Ramos (cell line): ENCODE measurements at regions not wholly inside any gene's neighbourhood (a gene's known extent, or its start where the extent isn't known, plus 50 kb on each side); places are given as distances from the start of the nearest gene placed in this dataset.

Experiments
- in situ Hi-C: fragments of 300-500 bp; cut with MboI; formaldehyde crosslinking; loops from one replicate; pipeline ENCODE4 v1.14.3; 2022; ENCODE audit warnings: low sequenced_read_pairs; ENCODE audit not compliant: unreplicated experiment

- in situ Hi-C loops: no loop called here
These were observed 86.3 kb upstream of the MBOAT2 start for GRCh38 chr2:9089831-9090230.

GRCh38 chr2:9087121-9087681 lies 83.7 kb upstream of the MBOAT2 start:
- in situ Hi-C loops: no loop called here

GRCh38 chr2:9086465-9086864 lies 83.0 kb upstream of the MBOAT2 start:
- in situ Hi-C loops: no loop called here

- in situ Hi-C loops: no loop called here
These were observed 81.9 kb upstream of the MBOAT2 start for GRCh38 chr2:9085353-9085752.

- in situ Hi-C loops: no loop called here
These were observed 79.8 kb upstream of the MBOAT2 start for GRCh38 chr2:9083287-9083686.

GRCh38 chr2:9082158-9082557 lies 78.7 kb upstream of the MBOAT2 start:
- in situ Hi-C loops: no loop called here

- in situ Hi-C loops: no loop called here
These were observed 78.3 kb upstream of the MBOAT2 start for GRCh38 chr2:9081750-9082149.

GRCh38 chr2:9078405-9078804 lies 74.9 kb upstream of the MBOAT2 start:
- in situ Hi-C loops: no loop called here

- in situ Hi-C loops: no loop called here
These were observed 74.2 kb upstream of the MBOAT2 start for GRCh38 chr2:9077691-9078090.

GRCh38 chr2:9076755-9077154 lies 73.3 kb upstream of the MBOAT2 start:
- in situ Hi-C loops: no loop called here

GRCh38 chr2:9076210-9076609 lies 72.7 kb upstream of the MBOAT2 start:
- in situ Hi-C loops: no loop called here

GRCh38 chr2:9074930-9075329 lies 71.4 kb upstream of the MBOAT2 start:
- in situ Hi-C loops: no loop called here

GRCh38 chr2:9071584-9072124 lies 68.2 kb upstream of the MBOAT2 start:
- in situ Hi-C loops: no loop called here

GRCh38 chr2:9071032-9071431 lies 67.5 kb upstream of the MBOAT2 start:
- in situ Hi-C loops: no loop called here

- in situ Hi-C loops: no loop called here
These were observed 66.1 kb upstream of the MBOAT2 start for GRCh38 chr2:9069543-9069942.

GRCh38 chr2:9065901-9066300 lies 62.4 kb upstream of the MBOAT2 start:
- in situ Hi-C loops: no loop called here

- in situ Hi-C loops: no loop called here
These were observed 59.6 kb upstream of the MBOAT2 start for GRCh38 chr2:9063023-9063606.

GRCh38 chr2:9060819-9061218 lies 57.3 kb upstream of the MBOAT2 start:
- in situ Hi-C loops: no loop called here

GRCh38 chr2:9057939-9058761 lies 54.7 kb upstream of the MBOAT2 start:
- in situ Hi-C loops: no loop called here

GRCh38 chr2:9055471-9055870 lies 52.0 kb upstream of the MBOAT2 start:
- in situ Hi-C loops: no loop called here

GRCh38 chr2:9053534-9053931 lies 50.0 kb upstream of the MBOAT2 start:
- in situ Hi-C loops: no loop called here
